DND-41 (cell line): ENCODE measurements at regions not wholly inside any gene's neighbourhood (a gene's known extent, or its start where the extent isn't known, plus 50 kb on each side); places are given as distances from the start of the nearest gene placed in this dataset.

Experiments
- ATAC-seq: fragments of 200-7000 bp; cut with Tn5 transposase; 3 replicates; pipeline ENCODE4 v1.9.1; 2021; ENCODE audit warnings: low read depth; ENCODE audit not compliant: insufficient read depth
- DNase-seq: peaks from one replicate; pipeline ENCODE4 v3.0.0-alpha.2; 2020
- H2AFZ ChIP-seq: 2 replicates; pipeline ENCODE4 v1.6.0; 2012; ENCODE audit warnings: low read depth, low read length
- H3K27ac ChIP-seq: 2 replicates; pipeline ENCODE4 v1.5.1; 2012; ENCODE audit warnings: low read length, inconsistent platforms
- H3K27me3 ChIP-seq: fragments of 200-600 bp; sonication (generic); 2 replicates; pipeline ENCODE4 v1.6.0; 2012; ENCODE audit warnings: low read length, mild to moderate bottlenecking, inconsistent platforms; ENCODE audit not compliant: insufficient read depth, poor library complexity
- H3K36me3 ChIP-seq: 2 replicates; pipeline ENCODE4 v1.5.1; 2012; ENCODE audit warnings: low read length, inconsistent platforms; ENCODE audit not compliant: insufficient read depth
- H3K4me1 ChIP-seq: 2 replicates; pipeline ENCODE4 v1.5.1; 2012; ENCODE audit warnings: mild to moderate bottlenecking, low read length; ENCODE audit not compliant: insufficient read depth
- H3K4me2 ChIP-seq: 2 replicates; pipeline ENCODE4 v1.6.0; 2012; ENCODE audit warnings: mild to moderate bottlenecking, moderate library complexity, low read length, inconsistent platforms; ENCODE audit not compliant: insufficient read depth
- H3K4me3 ChIP-seq, 2 experiments: fragments of 200-600 bp in 1 of 2; shearing (Covaris generic) in 1 of 2; 2 replicates each; pipeline ENCODE4 v1.5.1; 2012 to 2016; ENCODE audit warnings: inconsistent platforms in 2 of 2, low read length in 2 of 2, mild to moderate bottlenecking in 2 of 2, low read depth in 1 of 2, moderate library complexity in 1 of 2
- H3K79me2 ChIP-seq: 2 replicates; pipeline ENCODE4 v1.6.0; 2012; ENCODE audit warnings: low read length, inconsistent platforms; ENCODE audit not compliant: insufficient read depth
- H3K9ac ChIP-seq: 2 replicates; pipeline ENCODE4 v1.6.0; 2012; ENCODE audit warnings: low read depth, mild to moderate bottlenecking, inconsistent platforms, low read length, moderate library complexity
- H3K9me3 ChIP-seq: 2 replicates; pipeline ENCODE4 v1.5.1; 2012; ENCODE audit warnings: low read length, moderate library complexity, mild to moderate bottlenecking, inconsistent platforms; ENCODE audit not compliant: insufficient read depth, severe bottlenecking
- H4K20me1 ChIP-seq: 2 replicates; pipeline ENCODE4 v1.6.0; 2012; ENCODE audit warnings: low read length; ENCODE audit not compliant: insufficient read depth
- CTCF ChIP-seq: IDR thresholded peaks from 2 replicates; pipeline ENCODE4 v1.5.1; 2012; ENCODE audit warnings: borderline replicate concordance, low read length, moderate library complexity, mild to moderate bottlenecking; ENCODE audit not compliant: poor library complexity, severe bottlenecking; ENCODE audit errors: extremely low read depth
- EZH2 ChIP-seq: IDR thresholded peaks from 3 replicates; pipeline ENCODE4 v1.6.1; 2012; ENCODE audit warnings: borderline replicate concordance, low read depth, mild to moderate bottlenecking, moderate library complexity, low read length, inconsistent platforms; ENCODE audit not compliant: severe bottlenecking

GRCh38 chrX:131356725-131357124 lies 67.6 kb upstream of the IGSF1 start:
- no peaks in the 10 kb centered on the region for H3K4me1 ChIP-seq
- TF ChIP-seq CTCF: no peak
- TF ChIP-seq EZH2: no peak
- H4K20me1 ChIP-seq: no peaks in the 10 kb centered on the region
- no peak for ATAC-seq
- no peak overlapping the region for H3K4me3 ChIP-seq
- DNase-seq: no peak
- H3K79me2 ChIP-seq: no peaks in the 10 kb centered on the region
- no peaks in the 10 kb centered on the region for H3K27me3 ChIP-seq
- no peak overlapping the region for H2AFZ ChIP-seq
- no peak overlapping the region for H3K4me2 ChIP-seq
- H3K9me3 ChIP-seq: no peaks in the 10 kb centered on the region
- no peak overlapping the region for H3K27ac ChIP-seq
- H3K36me3 ChIP-seq: no peaks in the 10 kb centered on the region
- no peak overlapping the region for H3K9ac ChIP-seq

- no peak overlapping the region for H3K4me2 ChIP-seq
- H3K4me3 ChIP-seq: no peak overlapping the region
- H3K4me1 ChIP-seq: no peaks in the 10 kb centered on the region
- no peak for DNase-seq
- no peaks in the 10 kb centered on the region for H3K9me3 ChIP-seq
- TF ChIP-seq CTCF (no peak), EZH2 (no peak)
- H3K79me2 ChIP-seq: no peaks in the 10 kb centered on the region
- no peaks in the 10 kb centered on the region for H4K20me1 ChIP-seq
- no peaks in the 10 kb centered on the region for H3K27me3 ChIP-seq
- no peak overlapping the region for H3K27ac ChIP-seq
- H3K36me3 ChIP-seq: no peaks in the 10 kb centered on the region
- ATAC-seq: no peak
- no peak overlapping the region for H2AFZ ChIP-seq
- no peak overlapping the region for H3K9ac ChIP-seq
Observed at GRCh38 chrX:131359611-131360010, 70.5 kb upstream of the IGSF1 start.

GRCh38 chrX:131365766-131366165 lies 76.7 kb upstream of the IGSF1 start:
- DNase-seq (no peak), ATAC-seq (no peak)
- Histone ChIP-seq H3K79me2 (no peaks in the 10 kb centered on the region), H3K9me3 (no peaks in the 10 kb centered on the region), H4K20me1 (no peaks in the 10 kb centered on the region), H3K27ac (no peak overlapping the region), H3K36me3 (no peaks in the 10 kb centered on the region), H3K27me3 (no peaks in the 10 kb centered on the region), H3K4me3 (no peak overlapping the region), H2AFZ (no peak overlapping the region), H3K9ac (no peak overlapping the region), H3K4me1 (no peaks in the 10 kb centered on the region), H3K4me2 (no peak overlapping the region)
- TF ChIP-seq CTCF (no peak), EZH2 (no peak)

- Histone ChIP-seq H3K4me3 (no peak overlapping the region), H3K9me3 (no peaks in the 10 kb centered on the region), H3K79me2 (no peaks in the 10 kb centered on the region), H4K20me1 (no peaks in the 10 kb centered on the region), H3K36me3 (no peaks in the 10 kb centered on the region), H3K27me3 (no peaks in the 10 kb centered on the region), H3K4me1 (no peaks in the 10 kb centered on the region), H3K27ac (no peak overlapping the region), H3K4me2 (no peak overlapping the region), H3K9ac (no peak overlapping the region), H2AFZ (no peak overlapping the region)
- ATAC-seq: no peak
- DNase-seq: no peak
- no peak for TF ChIP-seq CTCF
- TF ChIP-seq EZH2: no peak
Observed at GRCh38 chrX:131366407-131366806, 77.3 kb upstream of the IGSF1 start.
